Caco-2 (cell line): ENCODE measurements at regions not wholly inside any gene's neighbourhood (a gene's known extent, or its start where the extent isn't known, plus 50 kb on each side); places are given as distances from the start of the nearest gene placed in this dataset.

Experiments used
- BruUV-seq: library from RNA; stranded (reverse); fragments of 400-500 nt; replicated peaks from 2 replicates; lab custom pipeline; 2021; lab: Mats Ljungman, UMichigan
- CTCF ChIA-PET: fragments of 300-600 bp; sonication (Branson Sonifier 250); formaldehyde crosslinking; loops from one replicate; lab custom pipeline; 2022; ENCODE audit warnings: antibody characterized with exemption; lab: Charles Lee
- POLR2A ChIA-PET: fragments of 300-600 bp; sonication (Branson Sonifier 250); formaldehyde crosslinking; loops from one replicate; lab custom pipeline; 2022; ENCODE audit warnings: antibody characterized with exemption; lab: Charles Lee
- DNase-seq, 2 experiments: peaks; one replicate each; pipeline versions ENCODE4 v3.0.0 to v3.0.0-alpha.2; 2020 to 2022
- H3K27me3 ChIP-seq: replicated peaks from 2 replicates; pipeline ENCODE4 v1.6.0; 2011; ENCODE audit warnings: low read length; ENCODE audit not compliant: control insufficient read depth, insufficient read depth
- H3K36me3 ChIP-seq: 2 replicates; pipeline ENCODE4 v1.5.1; 2011; ENCODE audit warnings: low read length; ENCODE audit not compliant: control insufficient read depth, insufficient read depth
- H3K4me1 ChIP-seq: fragments of 250-450 bp; sonication (Bioruptor Pico); 2 replicates; pipeline ENCODE4 v1.5.1; 2020; ENCODE audit warnings: mild to moderate bottlenecking
- H3K4me3 ChIP-seq: 2 replicates; pipeline ENCODE4 v1.5.1; 2011; ENCODE audit warnings: low read depth, mild to moderate bottlenecking, control low read depth, low read length
- H3K9me3 ChIP-seq: fragments of 250-450 bp; sonication (Bioruptor Pico); 2 replicates; pipeline ENCODE4 v1.5.1; 2020; ENCODE audit warnings: mild to moderate bottlenecking, moderate library complexity
- H3K27ac Mint-ChIP-seq: one replicate; pipeline ENCODE4 v1.8.0; 2022; ENCODE audit warnings: mixed read lengths; ENCODE audit not compliant: unreplicated experiment
- H3K27me3 Mint-ChIP-seq: one replicate; pipeline ENCODE4 v1.8.0; 2022; ENCODE audit warnings: mixed read lengths; ENCODE audit not compliant: insufficient read depth, unreplicated experiment
- H3K36me3 Mint-ChIP-seq: one replicate; pipeline ENCODE4 v1.8.0; 2022; ENCODE audit warnings: mild to moderate bottlenecking, mixed read lengths; ENCODE audit not compliant: insufficient read depth, unreplicated experiment
- H3K4me1 Mint-ChIP-seq: one replicate; pipeline ENCODE4 v1.8.0; 2022; ENCODE audit warnings: low read depth, mixed read lengths; ENCODE audit not compliant: unreplicated experiment
- H3K4me3 Mint-ChIP-seq: one replicate; pipeline ENCODE4 v1.8.0; 2022; ENCODE audit warnings: mild to moderate bottlenecking, moderate library complexity, mixed read lengths; ENCODE audit not compliant: unreplicated experiment
- H3K9me3 Mint-ChIP-seq: one replicate; pipeline ENCODE4 v1.8.0; 2022; ENCODE audit warnings: mixed read lengths; ENCODE audit not compliant: unreplicated experiment
- intact Hi-C: fragments of 100-400 bp; cut with micrococcal nuclease; formaldehyde crosslinking; loops from one replicate; pipeline ENCODE4 v1.10.0; 2022; ENCODE audit not compliant: unreplicated experiment
- TF ChIP-seq, protein P1 (sequence below), 2 experiments: fragments of 200-600 bp in 1 of 2; IDR thresholded peaks; 1 replicate in 1 of 2; 2 replicates in 1 of 2; pipeline versions ENCODE4 v1.5.1 to v1.8.0; 2011 to 2022; ENCODE audit warnings: antibody characterized with exemption in 1 of 2, control low read depth in 1 of 2, inconsistent platforms in 1 of 2, low read depth in 1 of 2, low read length in 1 of 2, mild to moderate bottlenecking in 1 of 2, moderate library complexity in 1 of 2; ENCODE audit not compliant: insufficient read depth in 1 of 2, severe bottlenecking in 1 of 2, unreplicated experiment in 1 of 2

DNA sequence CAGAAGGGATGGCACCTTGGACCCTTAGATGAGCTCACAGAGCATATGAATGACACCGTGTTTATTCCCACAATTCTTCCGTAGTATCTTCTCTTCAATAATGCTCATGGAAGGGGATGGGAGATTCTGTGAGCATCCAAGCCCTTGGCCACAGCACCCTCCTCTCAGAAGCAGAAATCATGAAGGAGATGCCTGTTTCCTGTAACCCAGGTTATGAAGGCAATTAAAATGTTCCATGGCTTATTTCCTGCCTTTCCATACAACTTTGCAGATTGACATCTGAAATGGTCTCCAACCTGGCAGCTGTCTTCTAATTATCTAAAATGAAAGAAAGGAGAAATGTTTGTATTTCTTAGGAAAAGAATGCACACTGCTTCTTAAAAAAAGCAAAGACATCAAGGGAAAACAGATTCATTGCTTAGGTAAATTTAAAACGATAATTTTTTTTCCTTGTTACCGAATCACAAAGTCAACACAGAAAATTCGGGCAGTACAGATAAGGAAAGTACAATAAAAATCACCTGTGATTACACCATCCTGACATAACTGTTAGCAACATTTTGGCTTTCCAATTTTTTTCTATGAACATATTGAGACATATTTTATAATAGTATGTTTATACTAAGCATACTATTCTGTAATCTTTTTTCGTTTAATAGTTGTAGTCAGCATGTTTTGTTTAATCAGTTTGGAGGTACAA lies 128.5 kb downstream of the SQOR start:
- CTCF ChIA-PET: no interaction called here
- no peaks in the 10 kb centered on the region for H3K4me1 ChIP-seq
- H3K4me3 ChIP-seq: no peak overlapping the region
- Mint-ChIP-seq H3K36me3 (no peaks in the 10 kb centered on the region), H3K4me3 (no peak overlapping the region), H3K4me1 (no peaks in the 10 kb centered on the region), H3K9me3 (no peaks in the 10 kb centered on the region), H3K27ac (no peak overlapping the region), H3K27me3 (peaks cover 2% of the 10 kb centered on the region)
- no peak for DNase-seq
- no peaks in the 10 kb centered on the region for H3K36me3 ChIP-seq
- BruUV-seq: no TSS peak
- H3K27me3 ChIP-seq: no peaks in the 10 kb centered on the region
- POLR2A ChIA-PET: no interaction called here
- TF ChIP-seq, protein P1, sequence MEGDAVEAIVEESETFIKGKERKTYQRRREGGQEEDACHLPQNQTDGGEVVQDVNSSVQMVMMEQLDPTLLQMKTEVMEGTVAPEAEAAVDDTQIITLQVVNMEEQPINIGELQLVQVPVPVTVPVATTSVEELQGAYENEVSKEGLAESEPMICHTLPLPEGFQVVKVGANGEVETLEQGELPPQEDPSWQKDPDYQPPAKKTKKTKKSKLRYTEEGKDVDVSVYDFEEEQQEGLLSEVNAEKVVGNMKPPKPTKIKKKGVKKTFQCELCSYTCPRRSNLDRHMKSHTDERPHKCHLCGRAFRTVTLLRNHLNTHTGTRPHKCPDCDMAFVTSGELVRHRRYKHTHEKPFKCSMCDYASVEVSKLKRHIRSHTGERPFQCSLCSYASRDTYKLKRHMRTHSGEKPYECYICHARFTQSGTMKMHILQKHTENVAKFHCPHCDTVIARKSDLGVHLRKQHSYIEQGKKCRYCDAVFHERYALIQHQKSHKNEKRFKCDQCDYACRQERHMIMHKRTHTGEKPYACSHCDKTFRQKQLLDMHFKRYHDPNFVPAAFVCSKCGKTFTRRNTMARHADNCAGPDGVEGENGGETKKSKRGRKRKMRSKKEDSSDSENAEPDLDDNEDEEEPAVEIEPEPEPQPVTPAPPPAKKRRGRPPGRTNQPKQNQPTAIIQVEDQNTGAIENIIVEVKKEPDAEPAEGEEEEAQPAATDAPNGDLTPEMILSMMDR (IDR thresholded peaks at IDR 0.05; ENCODE audit: insufficient read depth in 1 of 2, low read depth in 1 of 2, low read length in 1 of 2, severe bottlenecking in 1 of 2, unreplicated experiment in 1 of 2): no peak
- intact Hi-C loops: no loop called here
- no peaks in the 10 kb centered on the region for H3K9me3 ChIP-seq

DNA sequence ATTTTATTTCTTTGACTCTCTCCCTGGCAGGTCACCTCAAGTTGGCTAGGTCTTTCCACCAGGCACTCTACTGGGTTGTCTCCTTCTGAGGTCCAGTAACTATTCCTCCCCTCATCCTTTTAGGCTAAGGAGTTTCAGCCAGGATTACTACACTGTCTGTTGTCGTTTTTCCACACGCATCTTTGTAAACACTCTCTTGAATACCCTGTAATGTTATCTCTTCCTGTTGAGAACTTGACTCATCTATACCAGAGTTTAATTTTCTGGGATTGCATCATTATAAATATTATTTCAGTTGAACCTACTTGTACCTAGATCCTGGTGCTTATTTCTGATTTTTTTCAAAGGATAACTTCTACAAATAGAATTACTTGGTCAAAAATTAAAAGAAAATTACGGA lies 138.3 kb downstream of the SQOR start:
- no peaks in the 10 kb centered on the region for H3K9me3 Mint-ChIP-seq
- TF ChIP-seq, protein P1 (IDR thresholded peaks at IDR 0.05; ENCODE audit: insufficient read depth in 1 of 2, low read depth in 1 of 2, low read length in 1 of 2, severe bottlenecking in 1 of 2, unreplicated experiment in 1 of 2): no peak
- ChIA-PET CTCF (no interaction called here), POLR2A (no interaction called here)
- Histone ChIP-seq H3K4me3 (no peak overlapping the region), H3K9me3 (no peaks in the 10 kb centered on the region), H3K27me3 (no peaks in the 10 kb centered on the region), H3K4me1 (no peaks in the 10 kb centered on the region), H3K36me3 (no peaks in the 10 kb centered on the region)
- intact Hi-C loops: no loop called here
- H3K27ac Mint-ChIP-seq: no peak overlapping the region
- H3K4me3 Mint-ChIP-seq: no peak overlapping the region
- H3K27me3 Mint-ChIP-seq: peaks cover 2% of the 10 kb centered on the region
- BruUV-seq: no TSS peak
- H3K36me3 Mint-ChIP-seq: no peaks in the 10 kb centered on the region
- DNase-seq: no peak
- no peaks in the 10 kb centered on the region for H3K4me1 Mint-ChIP-seq

DNA sequence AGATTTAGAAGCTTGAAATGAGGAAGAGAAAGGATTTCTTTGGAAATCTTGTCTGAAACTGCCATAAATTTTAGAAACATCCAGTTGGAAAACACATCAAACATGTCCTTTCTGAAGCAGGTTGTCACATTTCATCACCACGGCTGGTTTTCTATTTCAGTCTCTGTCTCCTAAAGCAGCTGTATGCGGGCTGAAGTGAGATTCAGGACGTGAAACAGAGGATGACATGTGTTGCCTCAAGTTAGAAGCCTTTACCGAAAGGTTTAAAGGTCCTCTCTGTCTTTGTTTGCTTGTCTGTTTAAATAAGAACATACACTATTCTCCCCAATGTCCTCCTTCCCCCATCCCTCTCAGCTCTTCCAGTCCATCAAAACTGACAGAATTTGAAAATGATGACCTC lies 141.9 kb downstream of the SQOR start:
- no peaks in the 10 kb centered on the region for H3K36me3 Mint-ChIP-seq
- Histone ChIP-seq H3K4me3 (no peak overlapping the region), H3K36me3 (no peaks in the 10 kb centered on the region), H3K9me3 (no peaks in the 10 kb centered on the region), H3K4me1 (no peaks in the 10 kb centered on the region), H3K27me3 (no peaks in the 10 kb centered on the region)
- no peaks in the 10 kb centered on the region for H3K9me3 Mint-ChIP-seq
- no TSS peak for BruUV-seq
- intact Hi-C loops: no loop called here
- no peak overlapping the region for H3K4me3 Mint-ChIP-seq
- H3K4me1 Mint-ChIP-seq: no peaks in the 10 kb centered on the region
- TF ChIP-seq, protein P1 (IDR thresholded peaks at IDR 0.05; ENCODE audit: insufficient read depth in 1 of 2, low read depth in 1 of 2, low read length in 1 of 2, severe bottlenecking in 1 of 2, unreplicated experiment in 1 of 2): no peak
- CTCF ChIA-PET: no interaction called here
- H3K27me3 Mint-ChIP-seq: peaks cover 2% of the 10 kb centered on the region
- H3K27ac Mint-ChIP-seq: no peak overlapping the region
- no peak for DNase-seq
- POLR2A ChIA-PET: no interaction called here
